Ascending aorta (tissue), 2 donors: ENCODE measurements at regions not wholly inside any gene's neighbourhood (a gene's known extent, or its start where the extent isn't known, plus 50 kb on each side); places are given as distances from the start of the nearest gene placed in this dataset.

Source experiments
- DNase-seq, 2 donors: peaks; one replicate each; pipeline ENCODE4 v3.0.0-alpha.2; 2019; ENCODE audit warnings: low spot score in 2 of 2
- H3K27ac ChIP-seq, 2 donors: fragments of 200-600 bp; sonication (generic); one replicate each; pipeline ENCODE4 v1.5.1; 2016 to 2017; ENCODE audit warnings: mild to moderate bottlenecking in 1 of 2
- H3K27me3 ChIP-seq: fragments of 200-600 bp; sonication (generic); one replicate; pipeline ENCODE4 v1.5.1; 2017
- H3K36me3 ChIP-seq, 2 donors: fragments of 200-600 bp; sonication (generic); one replicate each; pipeline ENCODE4 v1.5.1; 2016
- H3K4me1 ChIP-seq, 2 donors: fragments of 200-600 bp; sonication (generic); one replicate each; pipeline ENCODE4 v1.5.1; 2016 to 2017; ENCODE audit warnings: mild to moderate bottlenecking in 1 of 2
- H3K4me3 ChIP-seq, 2 donors: fragments of 200-600 bp; sonication (generic); one replicate each; pipeline ENCODE4 v1.5.1; 2016 to 2017; ENCODE audit warnings: mild to moderate bottlenecking in 1 of 2
- H3K9me3 ChIP-seq, 2 donors: fragments of 200-600 bp; sonication (generic); one replicate each; pipeline ENCODE4 v1.5.1; 2016
- CTCF ChIP-seq, 3 experiments: fragments of 200-600 bp in 2 of 3; fragments of 450-650 bp in 1 of 3; sonication (generic) in 2 of 3; IDR thresholded peaks; one replicate each; pipeline ENCODE4 v1.5.1; 2016 to 2019; ENCODE audit warnings: antibody characterized with exemption in 3 of 3, mild to moderate bottlenecking in 1 of 3, moderate library complexity in 1 of 3
- intact Hi-C: fragments of 100-400 bp; cut with DNase I; formaldehyde crosslinking; loops from one replicate; pipeline ENCODE4 v1.15.1; 2023

DNA sequence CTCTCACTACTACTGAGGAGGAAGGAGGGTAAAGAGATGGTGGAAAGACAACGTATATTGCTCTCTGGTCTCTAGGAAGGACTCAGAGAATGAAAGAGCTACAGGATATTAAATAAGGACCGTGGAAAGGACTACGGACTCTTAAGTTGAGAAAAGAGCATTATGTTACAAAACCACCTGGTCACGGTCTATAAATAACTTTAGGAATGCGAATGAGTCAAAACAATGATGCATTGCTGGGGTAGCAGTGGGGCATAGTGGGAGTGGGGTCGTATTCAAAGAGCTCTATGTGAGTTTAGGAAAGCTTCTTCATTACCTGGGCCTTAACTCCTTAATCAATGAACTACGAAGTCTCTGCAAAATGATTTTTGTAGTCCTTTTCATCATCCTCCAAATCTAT lies 295.7 kb upstream of the SOX14 start:
- Histone ChIP-seq H3K4me1 (no peaks in the 10 kb centered on the region), H3K9me3 (no peaks in the 10 kb centered on the region), H3K36me3 (no peaks in the 10 kb centered on the region), H3K4me3 (no peak overlapping the region), H3K27ac (no peak overlapping the region), H3K27me3 (no peaks in the 10 kb centered on the region)
- no peak for TF ChIP-seq CTCF (IDR thresholded peaks at IDR 0.05)
- DNase-seq: no peak
- intact Hi-C loops: no loop called here

GRCh38 chr3:137469263-137469662 lies 294.9 kb upstream of the SOX14 start:
- H3K4me3 ChIP-seq: no peak overlapping the region
- intact Hi-C loops: no loop called here

DNA sequence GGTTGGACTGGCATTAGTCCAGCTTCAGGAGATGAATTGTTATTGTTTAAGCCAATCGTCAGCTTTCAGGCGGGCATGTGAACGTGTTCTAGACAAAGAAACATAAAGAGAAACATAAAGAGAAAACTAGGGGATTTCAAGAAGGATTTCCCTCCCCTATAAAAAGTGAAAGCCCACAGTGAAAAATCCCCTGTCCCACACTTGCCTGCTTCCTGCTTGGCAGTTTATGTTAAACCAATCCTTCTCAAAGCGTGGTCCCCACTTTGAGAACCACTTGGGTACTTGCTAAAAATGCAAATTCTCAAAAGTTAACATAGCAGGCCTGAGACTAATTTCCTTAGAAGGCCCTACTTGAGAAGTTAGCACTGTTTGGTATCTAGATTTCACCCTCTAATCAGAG lies 293.0 kb upstream of the SOX14 start:
- no peak overlapping the region for H3K4me3 ChIP-seq
- DNase-seq: no peak
- H3K27me3 ChIP-seq: no peaks in the 10 kb centered on the region
- no peaks in the 10 kb centered on the region for H3K9me3 ChIP-seq
- H3K36me3 ChIP-seq: no peaks in the 10 kb centered on the region
- no peak overlapping the region for H3K27ac ChIP-seq
- no peaks in the 10 kb centered on the region for H3K4me1 ChIP-seq
- intact Hi-C loops: no loop called here
- no peak for TF ChIP-seq CTCF (IDR thresholded peaks at IDR 0.05)

More at GRCh38 chr3:137469263-137469662, 294.9 kb upstream of the SOX14 start:
- Histone ChIP-seq H3K27me3 (no peaks in the 10 kb centered on the region), H3K9me3 (no peaks in the 10 kb centered on the region), H3K4me1 (no peaks in the 10 kb centered on the region), H3K27ac (no peak overlapping the region), H3K36me3 (no peaks in the 10 kb centered on the region)
- no peak for DNase-seq
- TF ChIP-seq CTCF (IDR thresholded peaks at IDR 0.05): no peak

DNA sequence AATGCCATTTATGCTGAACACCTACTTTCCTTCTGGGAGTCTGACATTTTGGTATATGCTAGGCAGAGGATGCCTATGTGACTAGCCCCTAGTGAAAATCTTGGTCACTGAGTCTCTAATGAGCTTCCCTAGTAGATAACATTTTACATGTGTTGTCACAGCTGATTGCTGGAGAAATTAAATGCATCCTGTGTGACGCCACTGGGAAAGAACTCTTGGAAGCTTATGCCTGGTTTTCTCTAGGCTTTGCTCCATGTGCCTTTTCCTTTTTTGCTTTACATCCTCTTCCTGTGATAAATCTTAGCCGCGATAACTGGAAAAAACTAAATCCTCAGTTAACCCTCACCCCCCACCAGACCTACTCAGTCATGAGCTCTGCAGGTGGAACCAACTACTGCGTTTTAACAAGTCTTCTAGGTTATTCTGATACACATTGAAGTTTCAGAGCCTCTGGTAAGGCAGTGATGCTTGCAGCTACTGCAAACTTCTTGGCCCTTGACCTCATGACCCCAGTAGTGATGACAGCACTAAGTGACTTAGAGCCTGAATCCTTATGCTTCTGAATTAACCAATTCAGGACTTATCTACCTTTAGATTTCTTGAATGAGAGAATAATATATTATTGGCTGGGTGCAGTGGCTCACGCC lies 292.4 kb upstream of the SOX14 start:
- no peaks in the 10 kb centered on the region for H3K9me3 ChIP-seq
- TF ChIP-seq CTCF (IDR thresholded peaks at IDR 0.05): no peak
- intact Hi-C loops: no loop called here
- no peaks in the 10 kb centered on the region for H3K4me1 ChIP-seq
- H3K36me3 ChIP-seq: no peaks in the 10 kb centered on the region
- H3K27me3 ChIP-seq: no peaks in the 10 kb centered on the region
- no peak overlapping the region for H3K4me3 ChIP-seq
- H3K27ac ChIP-seq: no peak overlapping the region
- DNase-seq: no peak

DNA sequence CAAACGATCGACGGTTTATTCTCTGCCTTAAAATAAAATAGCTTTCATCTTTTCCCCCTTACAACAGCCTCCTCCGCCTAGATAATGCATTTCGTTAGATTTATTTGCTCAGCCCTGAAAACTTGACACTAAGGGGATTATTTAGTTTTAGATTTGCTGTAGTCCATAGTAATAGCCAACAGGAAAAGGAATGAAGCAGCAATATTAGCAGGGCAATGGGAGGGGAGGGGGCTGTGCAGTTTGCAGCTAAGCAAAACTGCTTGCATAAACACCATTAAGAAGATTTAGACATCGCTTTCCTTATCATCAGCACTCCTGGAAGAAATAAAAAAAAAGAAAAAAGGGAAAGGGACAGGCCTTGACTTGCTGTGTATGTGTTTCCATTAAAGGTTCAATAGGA lies 286.5 kb upstream of the SOX14 start:
- no peak overlapping the region for H3K4me3 ChIP-seq
- H3K4me1 ChIP-seq: no peaks in the 10 kb centered on the region
- no peak for DNase-seq
- no peaks in the 10 kb centered on the region for H3K27me3 ChIP-seq
- no peaks in the 10 kb centered on the region for H3K36me3 ChIP-seq
- H3K27ac ChIP-seq: no peak overlapping the region
- intact Hi-C loops: no loop called here
- TF ChIP-seq CTCF (IDR thresholded peaks at IDR 0.05): no peak
- peaks cover 0 to 8% of the 10 kb centered on the region in 2 donors for H3K9me3 ChIP-seq
